HG03457 (cell line): ENCODE measurements at regions not wholly inside any gene's neighbourhood (a gene's known extent, or its start where the extent isn't known, plus 50 kb on each side); places are given as distances from the start of the nearest gene placed in this dataset.
A peak's percentile ranks its signal among the peaks of the same experiment; 100 is the strongest.

Experiments
- ATAC-seq: cut with Tn5 transposase; IDR thresholded peaks from one replicate; pipeline ENCODE4 v1.9.1; 2021; ENCODE audit warnings: moderate number of reproducible peaks; ENCODE audit not compliant: unreplicated experiment

GRCh38 chr6:154596701-154597100 lies 86.2 kb upstream of the CNKSR3 start:
- ATAC-seq: no peak

GRCh38 chr6:154598399-154598798 lies 87.9 kb upstream of the CNKSR3 start:
- no peak for ATAC-seq

GRCh38 chr6:154602296-154602695 lies 91.8 kb upstream of the CNKSR3 start:
- ATAC-seq: no peak

GRCh38 chr6:154602708-154603107 lies 92.2 kb upstream of the CNKSR3 start:
- no peak for ATAC-seq

GRCh38 chr6:154604119-154604518 lies 93.6 kb upstream of the CNKSR3 start:
- no peak for ATAC-seq

- ATAC-seq: peak; percentile 66
Observed at GRCh38 chr6:154605178-154605881, 94.8 kb upstream of the CNKSR3 start.

- no peak for ATAC-seq
Observed at GRCh38 chr6:154605882-154606370, 95.4 kb upstream of the CNKSR3 start.

GRCh38 chr6:154606457-154606856 lies 96.0 kb upstream of the CNKSR3 start:
- ATAC-seq: peak; percentile 70

GRCh38 chr6:154606860-154607259 lies 96.4 kb upstream of the CNKSR3 start:
- no peak for ATAC-seq

GRCh38 chr6:154611241-154611640 lies 100.8 kb upstream of the CNKSR3 start:
- ATAC-seq: peak; percentile 28

- no peak for ATAC-seq
Observed at GRCh38 chr6:154611847-154612246, 101.4 kb upstream of the CNKSR3 start.

- no peak for ATAC-seq
Observed at GRCh38 chr6:154613137-154613676, 102.7 kb upstream of the CNKSR3 start.

- ATAC-seq: no peak
Observed at GRCh38 chr6:154614101-154614500, 103.6 kb upstream of the CNKSR3 start.

- no peak for ATAC-seq
Observed at GRCh38 chr6:154614641-154615040, 104.2 kb upstream of the CNKSR3 start.

- no peak for ATAC-seq
Observed at GRCh38 chr6:154615483-154616025, 105.1 kb upstream of the CNKSR3 start.

GRCh38 chr6:154617175-154617574 lies 106.7 kb upstream of the CNKSR3 start:
- ATAC-seq: no peak

- no peak for ATAC-seq
Observed at GRCh38 chr6:154619146-154619545, 108.7 kb upstream of the CNKSR3 start.

GRCh38 chr6:154621686-154622085 lies 111.2 kb upstream of the CNKSR3 start:
- ATAC-seq: no peak

- no peak for ATAC-seq
Observed at GRCh38 chr6:154622618-154623336, 110.4 kb upstream of the SCAF8 start.

- ATAC-seq: no peak
Observed at GRCh38 chr6:154623391-154623790, 109.8 kb upstream of the SCAF8 start.

GRCh38 chr6:154624038-154624599 lies 109.1 kb upstream of the SCAF8 start:
- ATAC-seq: no peak
